Activated CD8-positive, alpha-beta memory T cell treated with anti-CD3 and anti-CD28 coated beads, Interleukin-2, amount 50 U/mL, for 24 hours (primary cell): ENCODE measurements at regions not wholly inside any gene's neighbourhood (a gene's known extent, or its start where the extent isn't known, plus 50 kb on each side); places are given as distances from the start of the nearest gene placed in this dataset.

Source experiments
- DNase-seq: peaks from one replicate; pipeline ENCODE4 v3.0.0-alpha.2; 2020; ENCODE audit errors: extremely low read depth

- DNase-seq: no peak
Measured at GRCh38 chr13:105799155-105799554, 736.3 kb downstream of the EFNB2 start.

- no peak for DNase-seq
Measured at GRCh38 chr13:105798541-105798940, 736.9 kb downstream of the EFNB2 start.

- DNase-seq: no peak
Measured at GRCh38 chr13:105796081-105796480, 739.4 kb downstream of the EFNB2 start.

- DNase-seq: no peak
Measured at GRCh38 chr13:105790923-105791322, 744.5 kb downstream of the EFNB2 start.

GRCh38 chr13:105788530-105788929, 746.9 kb downstream of the EFNB2 start:
- no peak for DNase-seq

GRCh38 chr13:105787632-105788031, 747.8 kb downstream of the EFNB2 start:
- no peak for DNase-seq

GRCh38 chr13:105785436-105785835, 750.0 kb downstream of the EFNB2 start:
- DNase-seq: no peak

- DNase-seq: no peak
Measured at GRCh38 chr13:105783261-105783660, 752.2 kb downstream of the EFNB2 start.

GRCh38 chr13:105778196-105778595, 757.3 kb downstream of the EFNB2 start:
- no peak for DNase-seq

GRCh38 chr13:105774739-105775460, 760.6 kb downstream of the EFNB2 start:
- no peak for DNase-seq

- no peak for DNase-seq
Measured at GRCh38 chr13:105773863-105774538, 761.5 kb downstream of the EFNB2 start.

GRCh38 chr13:105773241-105773640, 762.2 kb downstream of the EFNB2 start:
- no peak for DNase-seq

GRCh38 chr13:105764486-105764885, 771.0 kb downstream of the EFNB2 start:
- DNase-seq: no peak

- no peak for DNase-seq
Measured at GRCh38 chr13:105763851-105764250, 771.6 kb downstream of the EFNB2 start.

GRCh38 chr13:105762096-105762495, 773.4 kb downstream of the EFNB2 start:
- no peak for DNase-seq

GRCh38 chr13:105758918-105759860, 776.3 kb downstream of the EFNB2 start:
- no peak for DNase-seq

GRCh38 chr13:105740739-105741138, 794.7 kb downstream of the EFNB2 start:
- no peak for DNase-seq

GRCh38 chr13:105737688-105738087, 797.8 kb downstream of the EFNB2 start:
- DNase-seq: no peak

GRCh38 chr13:105735281-105735680, 800.2 kb downstream of the EFNB2 start:
- DNase-seq: no peak

- no peak for DNase-seq
Measured at GRCh38 chr13:105732806-105733529, 802.5 kb downstream of the EFNB2 start.

GRCh38 chr13:105725887-105726286, 809.6 kb downstream of the EFNB2 start:
- DNase-seq: no peak

GRCh38 chr13:105721016-105721415, 814.4 kb downstream of the EFNB2 start:
- no peak for DNase-seq
